Adrenal gland (tissue), 5 donors: ENCODE measurements at regions not wholly inside any gene's neighbourhood (a gene's known extent, or its start where the extent isn't known, plus 50 kb on each side); places are given as distances from the start of the nearest gene placed in this dataset.

Source experiments
- POLR2A ChIP-seq, 2 donors: fragments of 450-650 bp; IDR thresholded peaks; one replicate each; pipeline ENCODE4 v1.6.1; 2017; ENCODE audit warnings: antibody characterized with exemption in 2 of 2, mild to moderate bottlenecking in 2 of 2, moderate library complexity in 1 of 2
- TF ChIP-seq, protein P1 (sequence below), 6 experiments: fragments of 450-650 bp in 4 of 6; fragments of 200-600 bp in 2 of 6; sonication (generic) in 1 of 6; IDR thresholded peaks; 1 replicate in 5 of 6; 2 replicates in 1 of 6; pipeline versions ENCODE4 v1.5.1 to v1.8.0; 2016 to 2021; ENCODE audit warnings: antibody characterized with exemption in 6 of 6, mild to moderate bottlenecking in 2 of 6, moderate library complexity in 1 of 6
- donor health status: DM: no; HTN: no; CAD: no.

DNA sequence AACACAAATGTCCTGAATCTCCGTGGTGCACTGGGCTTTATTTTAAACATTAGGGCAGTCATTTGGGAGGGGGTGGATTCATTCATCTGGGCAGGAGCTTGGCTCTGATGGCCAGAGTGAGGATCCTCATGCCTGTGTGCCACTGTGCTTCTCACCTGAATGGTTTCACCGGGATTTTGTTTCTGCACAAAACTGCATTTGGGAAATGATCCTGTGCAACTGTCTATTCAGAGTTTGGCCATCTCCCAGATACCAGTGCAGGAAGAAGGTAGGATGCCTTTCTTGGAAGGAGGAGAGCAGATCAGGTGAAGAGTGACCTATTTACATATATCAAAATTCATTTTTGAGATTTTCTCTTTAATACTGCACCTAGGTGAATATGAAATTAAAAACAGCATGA lies 514.4 kb upstream of the SEMA6A start:
- TF ChIP-seq, protein P1, sequence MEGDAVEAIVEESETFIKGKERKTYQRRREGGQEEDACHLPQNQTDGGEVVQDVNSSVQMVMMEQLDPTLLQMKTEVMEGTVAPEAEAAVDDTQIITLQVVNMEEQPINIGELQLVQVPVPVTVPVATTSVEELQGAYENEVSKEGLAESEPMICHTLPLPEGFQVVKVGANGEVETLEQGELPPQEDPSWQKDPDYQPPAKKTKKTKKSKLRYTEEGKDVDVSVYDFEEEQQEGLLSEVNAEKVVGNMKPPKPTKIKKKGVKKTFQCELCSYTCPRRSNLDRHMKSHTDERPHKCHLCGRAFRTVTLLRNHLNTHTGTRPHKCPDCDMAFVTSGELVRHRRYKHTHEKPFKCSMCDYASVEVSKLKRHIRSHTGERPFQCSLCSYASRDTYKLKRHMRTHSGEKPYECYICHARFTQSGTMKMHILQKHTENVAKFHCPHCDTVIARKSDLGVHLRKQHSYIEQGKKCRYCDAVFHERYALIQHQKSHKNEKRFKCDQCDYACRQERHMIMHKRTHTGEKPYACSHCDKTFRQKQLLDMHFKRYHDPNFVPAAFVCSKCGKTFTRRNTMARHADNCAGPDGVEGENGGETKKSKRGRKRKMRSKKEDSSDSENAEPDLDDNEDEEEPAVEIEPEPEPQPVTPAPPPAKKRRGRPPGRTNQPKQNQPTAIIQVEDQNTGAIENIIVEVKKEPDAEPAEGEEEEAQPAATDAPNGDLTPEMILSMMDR (IDR thresholded peaks at IDR 0.05) = no peak
- no peak for TF ChIP-seq POLR2A (IDR thresholded peaks at IDR 0.05)
